ENCODE measurements at regions not wholly inside any gene's neighbourhood (a gene's known extent, or its start where the extent isn't known, plus 50 kb on each side); places are given as distances from the start of the nearest gene placed in this dataset.

GRCh38 chr14:87186737-87187136 lies 806.2 kb downstream of the GALC start:
- in situ Hi-C loops (cut with HindIII; ENCODE audit: low sequenced_read_pairs): no loop called here
- no peak for DNase-seq (ENCODE audit: low read depth)

GRCh38 chr14:87185961-87186560 lies 806.9 kb downstream of the GALC start:
- in situ Hi-C loops (cut with HindIII; ENCODE audit: low sequenced_read_pairs): no loop called here
- no peak for TF ChIP-seq CTCF (IDR thresholded peaks at IDR 0.05; ENCODE audit: low read depth, low read length, missing control alignments)
- DNase-seq (ENCODE audit: low read depth): no peak
- no peak overlapping the region for H3K4me3 ChIP-seq (ENCODE audit: low read depth, low read length)

More at GRCh38 chr14:87186737-87187136, 806.2 kb downstream of the GALC start:
- H3K4me3 ChIP-seq (ENCODE audit: low read depth, low read length): no peak overlapping the region
- TF ChIP-seq CTCF (IDR thresholded peaks at IDR 0.05; ENCODE audit: low read depth, low read length, missing control alignments): no peak

GRCh38 chr14:87184180-87184579 lies 808.8 kb downstream of the GALC start:
- in situ Hi-C loops (cut with HindIII; ENCODE audit: low sequenced_read_pairs): no loop called here
- DNase-seq (ENCODE audit: low read depth): no peak
- no peak overlapping the region for H3K4me3 ChIP-seq (ENCODE audit: low read depth, low read length)
- no peak for TF ChIP-seq CTCF (IDR thresholded peaks at IDR 0.05; ENCODE audit: low read depth, low read length, missing control alignments)

- no peak for TF ChIP-seq CTCF (IDR thresholded peaks at IDR 0.05; ENCODE audit: low read depth, low read length, missing control alignments)
- no peak overlapping the region for H3K4me3 ChIP-seq (ENCODE audit: low read depth, low read length)
- in situ Hi-C loops (cut with HindIII; ENCODE audit: low sequenced_read_pairs): no loop called here
- no peak for DNase-seq (ENCODE audit: low read depth)
These were observed 811.7 kb downstream of the GALC start for GRCh38 chr14:87181288-87181687.

- TF ChIP-seq CTCF (IDR thresholded peaks at IDR 0.05; ENCODE audit: low read depth, low read length, missing control alignments): no peak
- DNase-seq (ENCODE audit: low read depth): no peak
- in situ Hi-C loops (cut with HindIII; ENCODE audit: low sequenced_read_pairs): no loop called here
- no peak overlapping the region for H3K4me3 ChIP-seq (ENCODE audit: low read depth, low read length)
These were observed 813.0 kb downstream of the GALC start for GRCh38 chr14:87179936-87180335.

GRCh38 chr14:87178277-87178676 lies 814.7 kb downstream of the GALC start:
- no peak for DNase-seq (ENCODE audit: low read depth)
- TF ChIP-seq CTCF (IDR thresholded peaks at IDR 0.05; ENCODE audit: low read depth, low read length, missing control alignments): no peak
- in situ Hi-C loops (cut with HindIII; ENCODE audit: low sequenced_read_pairs): no loop called here
- H3K4me3 ChIP-seq (ENCODE audit: low read depth, low read length): no peak overlapping the region

Data from astrocyte of the cerebellum (primary cell).